Liver (tissue), 3 donors: ENCODE measurements at regions not wholly inside any gene's neighbourhood (a gene's known extent, or its start where the extent isn't known, plus 50 kb on each side); places are given as distances from the start of the nearest gene placed in this dataset.

Source experiments
- CTCF ChIP-seq: fragments of 150-350 bp; IDR thresholded peaks from 2 replicates; pipeline ENCODE4 v1.5.1; 2017; ENCODE audit warnings: improper control_type of control experiment, low read depth, low read length; ENCODE audit not compliant: missing input control
- FOXA2 ChIP-seq: IDR thresholded peaks from 2 replicates; pipeline ENCODE4 v1.6.1; 2016; ENCODE audit warnings: antibody characterized with exemption
- MAX ChIP-seq: IDR thresholded peaks from 2 replicates; pipeline ENCODE4 v1.6.1; 2016; ENCODE audit warnings: antibody characterized with exemption
- TAF1 ChIP-seq: conservative IDR thresholded peaks from 2 replicates; pipeline ENCODE4 v1.6.1; 2016; ENCODE audit warnings: antibody characterized with exemption, mild to moderate bottlenecking
- YY1 ChIP-seq: IDR thresholded peaks from 2 replicates; pipeline ENCODE4 v1.6.1; 2016; ENCODE audit warnings: antibody characterized with exemption, mild to moderate bottlenecking
- TF ChIP-seq, protein P1 (sequence below): IDR thresholded peaks from 2 replicates; pipeline ENCODE4 v1.6.1; 2016; ENCODE audit warnings: antibody characterized with exemption, mild to moderate bottlenecking
- donor health status: healthy.
- donor health status: healthy.

DNA sequence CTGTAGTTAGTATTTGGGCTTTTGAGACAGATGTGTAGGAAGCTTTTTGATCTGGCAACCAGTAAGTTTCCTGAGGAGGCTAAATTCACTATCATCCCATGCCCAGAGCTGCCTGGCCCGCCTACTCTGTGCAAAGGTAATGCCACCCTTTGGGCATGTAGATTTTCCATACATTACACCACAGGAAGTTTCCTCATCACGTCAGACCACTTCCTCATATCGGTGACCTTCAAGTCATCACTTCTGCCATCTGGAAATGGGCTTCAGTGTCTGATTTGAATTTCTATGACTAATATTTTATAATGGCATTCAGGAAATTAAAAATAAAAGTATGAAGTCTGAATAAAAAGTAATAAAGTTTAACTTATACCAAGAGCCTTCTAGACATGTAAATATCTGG is 825.4 kb downstream of the DCDC2C start:
- TF ChIP-seq CTCF (no peak), MAX (no peak), YY1 (no peak), TAF1 (no peak), FOXA2 (no peak)
- TF ChIP-seq, protein P1, sequence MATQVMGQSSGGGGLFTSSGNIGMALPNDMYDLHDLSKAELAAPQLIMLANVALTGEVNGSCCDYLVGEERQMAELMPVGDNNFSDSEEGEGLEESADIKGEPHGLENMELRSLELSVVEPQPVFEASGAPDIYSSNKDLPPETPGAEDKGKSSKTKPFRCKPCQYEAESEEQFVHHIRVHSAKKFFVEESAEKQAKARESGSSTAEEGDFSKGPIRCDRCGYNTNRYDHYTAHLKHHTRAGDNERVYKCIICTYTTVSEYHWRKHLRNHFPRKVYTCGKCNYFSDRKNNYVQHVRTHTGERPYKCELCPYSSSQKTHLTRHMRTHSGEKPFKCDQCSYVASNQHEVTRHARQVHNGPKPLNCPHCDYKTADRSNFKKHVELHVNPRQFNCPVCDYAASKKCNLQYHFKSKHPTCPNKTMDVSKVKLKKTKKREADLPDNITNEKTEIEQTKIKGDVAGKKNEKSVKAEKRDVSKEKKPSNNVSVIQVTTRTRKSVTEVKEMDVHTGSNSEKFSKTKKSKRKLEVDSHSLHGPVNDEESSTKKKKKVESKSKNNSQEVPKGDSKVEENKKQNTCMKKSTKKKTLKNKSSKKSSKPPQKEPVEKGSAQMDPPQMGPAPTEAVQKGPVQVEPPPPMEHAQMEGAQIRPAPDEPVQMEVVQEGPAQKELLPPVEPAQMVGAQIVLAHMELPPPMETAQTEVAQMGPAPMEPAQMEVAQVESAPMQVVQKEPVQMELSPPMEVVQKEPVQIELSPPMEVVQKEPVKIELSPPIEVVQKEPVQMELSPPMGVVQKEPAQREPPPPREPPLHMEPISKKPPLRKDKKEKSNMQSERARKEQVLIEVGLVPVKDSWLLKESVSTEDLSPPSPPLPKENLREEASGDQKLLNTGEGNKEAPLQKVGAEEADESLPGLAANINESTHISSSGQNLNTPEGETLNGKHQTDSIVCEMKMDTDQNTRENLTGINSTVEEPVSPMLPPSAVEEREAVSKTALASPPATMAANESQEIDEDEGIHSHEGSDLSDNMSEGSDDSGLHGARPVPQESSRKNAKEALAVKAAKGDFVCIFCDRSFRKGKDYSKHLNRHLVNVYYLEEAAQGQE, result no peak
